Activated naive CD4-positive, alpha-beta T cell treated with anti-CD3 and anti-CD28 coated beads for 36 hours (primary cell): ENCODE measurements at regions not wholly inside any gene's neighbourhood (a gene's known extent, or its start where the extent isn't known, plus 50 kb on each side); places are given as distances from the start of the nearest gene placed in this dataset.

Experiments used
- CTCF ChIA-PET: fragments of 350-600 bp; sonication (Branson Sonifier 250); formaldehyde crosslinking; loops from one replicate; lab custom pipeline; 2021; ENCODE audit warnings: antibody characterized with exemption; lab: Charles Lee
- DNase-seq: peaks from one replicate; pipeline ENCODE4 v3.0.0-alpha.2; 2020
- H3K27ac Mint-ChIP-seq: one replicate; pipeline ENCODE4 v1.8.0; 2021; ENCODE audit warnings: mild to moderate bottlenecking, mixed read lengths
- H3K27me3 Mint-ChIP-seq: one replicate; pipeline ENCODE4 v1.8.0; 2021; ENCODE audit warnings: low read depth, mixed read lengths
- H3K36me3 Mint-ChIP-seq: one replicate; pipeline ENCODE4 v1.8.0; 2021; ENCODE audit warnings: low read depth, mixed read lengths
- H3K4me1 Mint-ChIP-seq: one replicate; pipeline ENCODE4 v1.8.0; 2021; ENCODE audit warnings: low read depth, mixed read lengths
- H3K4me3 Mint-ChIP-seq: one replicate; pipeline ENCODE4 v1.8.0; 2021; ENCODE audit warnings: mild to moderate bottlenecking, moderate library complexity, mixed read lengths
- H3K9me3 Mint-ChIP-seq: one replicate; pipeline ENCODE4 v1.8.0; 2021; ENCODE audit warnings: mixed read lengths
- intact Hi-C: fragments of 100-400 bp; cut with micrococcal nuclease; formaldehyde crosslinking; loops from one replicate; pipeline ENCODE4 v1.15.1; 2023

DNA sequence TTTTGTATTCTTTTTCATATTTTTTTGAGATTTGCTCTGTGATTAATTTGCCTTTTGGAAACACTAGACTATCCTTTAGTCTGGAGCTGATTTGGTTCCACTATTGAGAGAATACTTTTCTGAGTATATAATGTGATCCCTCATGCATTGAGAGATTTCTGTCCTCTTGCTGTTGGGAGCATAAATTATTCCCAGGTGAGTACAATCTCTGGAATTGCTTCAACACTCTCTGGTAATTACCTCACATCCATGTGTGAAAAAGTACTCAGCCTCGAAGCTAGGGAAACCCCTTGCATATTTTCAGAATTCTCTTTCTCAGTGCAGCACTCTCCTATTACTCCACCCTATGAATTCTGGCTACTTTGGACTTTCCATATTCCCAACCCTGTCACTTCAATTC lies 550.0 kb downstream of the RAPGEF2 start:
- peaks cover 10% of the 10 kb centered on the region for H3K9me3 Mint-ChIP-seq
- no peak overlapping the region for H3K27ac Mint-ChIP-seq
- H3K36me3 Mint-ChIP-seq = no peaks in the 10 kb centered on the region
- no peaks in the 10 kb centered on the region for H3K4me1 Mint-ChIP-seq
- no peak for DNase-seq
- CTCF ChIA-PET = no interaction called here
- intact Hi-C loops = no loop called here
- H3K27me3 Mint-ChIP-seq = no peaks in the 10 kb centered on the region
- H3K4me3 Mint-ChIP-seq = no peak overlapping the region

DNA sequence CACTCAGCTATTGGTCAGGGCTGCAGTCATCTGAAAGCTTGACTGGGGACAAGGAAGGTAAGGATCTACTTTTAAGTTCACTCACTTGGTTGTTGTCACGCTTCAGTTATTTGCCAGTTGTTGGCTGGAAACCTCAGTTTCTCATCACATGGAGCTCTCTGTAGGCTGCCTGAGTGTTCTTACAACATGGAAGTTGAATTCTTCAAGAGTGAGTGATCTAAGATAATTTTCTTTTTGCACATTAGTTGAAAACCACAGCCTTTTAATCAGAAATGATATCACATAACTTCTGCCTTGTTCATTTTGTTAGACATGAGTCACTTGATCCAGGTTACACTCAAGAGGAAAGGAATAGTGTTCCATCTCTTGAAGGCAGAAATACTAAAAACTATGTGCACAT lies 552.7 kb downstream of the RAPGEF2 start:
- H3K4me1 Mint-ChIP-seq = no peaks in the 10 kb centered on the region
- no peak overlapping the region for H3K4me3 Mint-ChIP-seq
- H3K27ac Mint-ChIP-seq = no peak overlapping the region
- no peak for DNase-seq
- H3K27me3 Mint-ChIP-seq = no peaks in the 10 kb centered on the region
- no peaks in the 10 kb centered on the region for H3K36me3 Mint-ChIP-seq
- CTCF ChIA-PET = no interaction called here
- intact Hi-C loops = no loop called here
- peaks cover 2% of the 10 kb centered on the region for H3K9me3 Mint-ChIP-seq

DNA sequence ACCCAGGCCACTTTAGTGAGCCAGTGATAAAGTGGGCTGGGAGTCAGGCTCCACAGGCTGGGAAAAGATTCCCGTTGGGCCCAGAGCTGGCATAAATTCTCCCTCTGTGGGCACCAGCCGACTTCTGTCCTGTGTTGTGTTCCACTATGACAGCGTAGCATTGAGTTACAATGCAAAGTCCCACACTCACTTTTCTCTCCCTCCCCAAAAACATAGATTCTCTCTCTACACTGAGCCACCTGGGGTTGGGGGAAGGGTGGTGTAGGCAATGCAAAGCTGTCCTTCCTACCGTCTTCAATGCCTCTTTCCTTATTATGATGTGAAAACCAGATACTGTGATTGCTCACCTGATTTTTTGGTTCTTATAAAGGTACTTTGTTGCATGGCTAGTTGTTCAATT lies 566.2 kb downstream of the RAPGEF2 start:
- CTCF ChIA-PET = no interaction called here
- Mint-ChIP-seq H3K36me3 (no peaks in the 10 kb centered on the region), H3K9me3 (no peaks in the 10 kb centered on the region), H3K4me1 (no peaks in the 10 kb centered on the region), H3K27me3 (no peaks in the 10 kb centered on the region), H3K4me3 (no peak overlapping the region), H3K27ac (no peak overlapping the region)
- DNase-seq = no peak
- intact Hi-C loops = no loop called here

DNA sequence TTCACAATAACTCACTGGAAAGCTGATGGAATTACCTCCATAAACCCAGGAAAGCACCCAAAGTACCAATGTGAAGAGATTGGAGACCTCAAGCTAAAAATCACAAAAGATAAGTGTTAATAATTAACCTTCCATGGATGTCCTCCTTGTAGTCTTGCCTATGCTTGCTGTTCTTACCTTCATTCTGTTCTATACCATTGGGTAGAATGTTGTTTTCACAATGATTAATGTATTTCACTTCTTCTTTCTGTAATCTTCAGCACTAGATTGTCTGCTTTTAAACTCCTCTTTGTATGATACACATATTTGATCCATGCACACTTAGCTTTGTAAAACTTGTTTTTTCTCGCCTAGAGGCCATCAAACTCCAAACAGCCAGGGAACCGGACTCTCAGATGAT lies 570.3 kb downstream of the RAPGEF2 start:
- no peaks in the 10 kb centered on the region for H3K36me3 Mint-ChIP-seq
- no peak overlapping the region for H3K27ac Mint-ChIP-seq
- no peaks in the 10 kb centered on the region for H3K9me3 Mint-ChIP-seq
- intact Hi-C loops = no loop called here
- no peak overlapping the region for H3K4me3 Mint-ChIP-seq
- no peaks in the 10 kb centered on the region for H3K27me3 Mint-ChIP-seq
- no peak for DNase-seq
- H3K4me1 Mint-ChIP-seq = no peaks in the 10 kb centered on the region
- CTCF ChIA-PET = interaction anchor here (0.5 to 0.6 kb wide), 2 partner anchors 40 to 667 kb away, joined by 3 read pairs; no protein-coding TSS in a partner anchor

DNA sequence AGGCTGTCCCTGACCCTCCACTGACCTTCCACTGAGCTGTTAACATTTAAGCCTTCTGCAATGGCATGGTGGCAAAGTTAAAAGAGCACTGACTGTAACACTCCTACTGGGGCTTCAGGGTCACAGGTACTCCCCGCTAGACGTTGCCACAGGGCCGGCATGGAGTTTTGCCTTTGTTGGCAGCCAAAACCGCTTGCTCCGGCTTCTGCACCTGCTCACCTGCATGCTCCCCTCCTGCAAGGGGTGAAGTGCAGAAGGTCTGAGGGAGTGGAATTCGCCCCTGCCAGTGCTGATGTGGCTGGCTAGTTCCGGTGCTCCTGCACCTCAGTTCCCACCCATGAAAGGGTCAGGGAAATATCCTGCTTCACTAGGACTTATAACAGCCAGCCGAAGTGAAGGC lies 571.4 kb downstream of the RAPGEF2 start:
- no peak overlapping the region for H3K27ac Mint-ChIP-seq
- no peak for DNase-seq
- H3K4me1 Mint-ChIP-seq = no peaks in the 10 kb centered on the region
- no peaks in the 10 kb centered on the region for H3K9me3 Mint-ChIP-seq
- no peaks in the 10 kb centered on the region for H3K36me3 Mint-ChIP-seq
- no peak overlapping the region for H3K4me3 Mint-ChIP-seq
- intact Hi-C loops = no loop called here
- CTCF ChIA-PET = no interaction called here
- no peaks in the 10 kb centered on the region for H3K27me3 Mint-ChIP-seq

DNA sequence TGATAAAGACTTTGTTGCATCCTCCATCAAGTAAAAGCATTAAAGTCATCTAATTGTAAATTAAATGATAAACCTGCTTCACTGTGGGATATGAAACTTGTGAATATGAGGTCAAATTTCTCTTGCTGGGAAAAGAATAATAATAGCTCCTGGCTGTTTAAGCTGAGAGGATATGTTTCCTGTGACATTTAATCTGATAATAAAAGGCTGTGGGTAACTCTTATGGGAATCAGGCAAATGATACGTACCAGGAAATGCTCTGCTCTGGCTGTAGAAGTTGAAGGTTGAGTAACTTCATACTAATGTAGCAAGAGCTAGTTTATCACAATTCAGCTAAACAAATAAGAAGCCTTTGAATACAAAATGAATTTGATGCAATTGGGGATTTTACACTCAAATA lies 574.6 kb downstream of the RAPGEF2 start:
- Mint-ChIP-seq H3K4me3 (no peak overlapping the region), H3K27me3 (no peaks in the 10 kb centered on the region)
- intact Hi-C loops = no loop called here

DNA sequence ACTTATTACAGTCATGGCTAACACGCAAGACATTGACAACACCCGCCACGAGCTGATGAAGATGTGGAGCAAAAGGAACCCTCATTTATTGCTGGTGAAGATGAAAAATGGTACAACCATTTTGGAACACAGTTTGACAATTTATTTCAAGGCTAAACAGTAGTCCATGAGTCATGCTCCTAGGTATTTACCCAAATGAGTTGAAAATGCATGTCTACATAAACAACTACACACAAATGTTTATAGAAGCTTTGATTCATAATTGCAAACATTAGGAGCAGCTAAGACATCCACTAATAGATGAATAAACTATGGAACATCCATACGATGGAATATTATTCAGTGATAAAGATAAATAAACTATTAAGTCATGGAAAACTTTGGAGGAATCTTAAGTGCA lies 580.1 kb downstream of the RAPGEF2 start:
- no peaks in the 10 kb centered on the region for H3K4me1 Mint-ChIP-seq
- intact Hi-C loops = no loop called here
- no peak overlapping the region for H3K27ac Mint-ChIP-seq
- no peaks in the 10 kb centered on the region for H3K27me3 Mint-ChIP-seq
- H3K36me3 Mint-ChIP-seq = no peaks in the 10 kb centered on the region
- peaks cover 5% of the 10 kb centered on the region for H3K9me3 Mint-ChIP-seq
- no peak for DNase-seq
- CTCF ChIA-PET = no interaction called here
- H3K4me3 Mint-ChIP-seq = no peak overlapping the region

More for the DNA sequence above, 574.6 kb downstream of the RAPGEF2 start:
- CTCF ChIA-PET = interaction anchor here (0.6 kb wide), 1 partner anchor 52 kb away, joined by 3 read pairs; no protein-coding TSS in a partner anchor
- Mint-ChIP-seq H3K36me3 (no peaks in the 10 kb centered on the region), H3K27ac (no peak overlapping the region), H3K4me1 (no peaks in the 10 kb centered on the region), H3K9me3 (peaks cover 2% of the 10 kb centered on the region)
- DNase-seq = no peak

DNA sequence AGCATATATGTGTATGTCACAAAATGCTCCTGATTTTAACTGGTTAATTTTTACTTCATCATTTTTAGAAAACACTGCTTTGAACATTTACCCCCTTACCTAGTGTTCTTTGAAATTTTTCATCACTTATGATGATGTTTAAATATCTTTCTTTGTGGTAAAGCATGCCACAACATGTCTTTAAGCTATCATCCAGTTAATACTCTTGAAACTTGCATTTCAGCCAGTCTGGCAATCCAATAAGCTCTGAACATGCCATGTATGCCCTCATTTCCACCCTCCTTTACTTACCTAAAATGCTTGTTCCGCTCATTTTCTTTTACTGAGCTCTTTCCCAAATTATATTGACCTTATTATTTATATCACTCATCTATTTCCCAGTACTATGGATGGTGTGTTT lies 581.2 kb downstream of the RAPGEF2 start:
- CTCF ChIA-PET = no interaction called here
- Mint-ChIP-seq H3K36me3 (no peaks in the 10 kb centered on the region), H3K27ac (no peak overlapping the region), H3K9me3 (peaks cover 6% of the 10 kb centered on the region), H3K4me3 (no peak overlapping the region), H3K27me3 (no peaks in the 10 kb centered on the region), H3K4me1 (no peaks in the 10 kb centered on the region)
- intact Hi-C loops = no loop called here
- DNase-seq = no peak

DNA sequence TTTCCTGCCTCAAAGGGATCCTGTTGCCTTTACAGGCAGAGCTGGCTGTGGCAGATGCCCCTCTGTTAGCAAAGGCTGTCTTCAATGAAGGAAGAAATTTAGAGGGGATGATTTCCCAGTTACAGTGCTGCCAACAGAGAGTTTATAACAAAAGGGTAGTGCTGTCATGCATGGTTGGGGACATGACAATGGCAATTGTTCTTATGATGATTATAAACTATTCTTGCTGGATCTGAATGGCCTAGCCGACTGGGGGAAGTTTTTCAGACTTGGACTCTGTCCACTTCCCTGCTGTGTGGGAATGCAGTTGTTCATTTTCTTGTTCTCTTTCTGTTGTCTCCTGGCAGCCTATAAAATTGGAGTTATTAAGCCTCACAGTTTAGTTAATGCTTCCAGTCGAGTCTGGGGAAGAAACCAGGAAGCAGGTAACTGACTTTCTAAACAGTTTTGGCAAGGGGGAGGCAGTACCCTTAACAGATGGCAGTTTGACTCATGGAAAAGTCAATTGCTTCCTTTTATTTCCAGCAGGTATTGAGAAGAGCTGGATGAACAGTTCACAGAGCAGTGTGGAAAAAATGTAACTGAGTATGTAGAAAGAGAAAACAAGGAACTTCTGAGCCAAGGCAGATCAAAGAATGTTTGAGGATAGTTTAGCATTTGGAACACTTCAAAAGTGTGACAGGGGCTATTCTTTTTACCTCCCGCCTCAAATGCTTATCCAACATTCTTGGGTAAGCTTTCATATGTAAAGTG lies 582.6 kb downstream of the RAPGEF2 start:
- no peak overlapping the region for H3K4me3 Mint-ChIP-seq
- no peak overlapping the region for H3K27ac Mint-ChIP-seq
- intact Hi-C loops = no loop called here

DNA sequence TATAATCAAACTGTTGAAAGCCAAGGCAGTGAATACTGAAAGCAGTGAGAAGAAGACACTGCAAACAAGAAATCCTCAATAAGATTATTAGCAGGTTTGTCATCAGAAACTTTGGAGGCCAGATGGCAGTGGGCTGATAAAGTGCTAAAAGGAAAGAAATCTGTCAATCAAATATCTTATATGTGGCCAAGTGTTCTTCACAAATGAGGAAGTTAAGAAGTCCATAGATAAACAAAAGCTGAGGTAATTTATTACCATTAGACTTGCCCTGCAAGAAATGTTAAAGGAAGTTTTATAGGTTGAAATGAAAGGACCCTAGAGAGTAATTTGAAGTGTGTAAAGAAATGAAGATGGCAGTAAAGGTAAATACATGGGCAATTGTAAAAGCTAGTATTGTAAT lies 586.6 kb downstream of the RAPGEF2 start:
- H3K27ac Mint-ChIP-seq = no peak overlapping the region

More for the DNA sequence above, 582.6 kb downstream of the RAPGEF2 start:
- CTCF ChIA-PET = no interaction called here
- Mint-ChIP-seq H3K9me3 (peaks cover 5% of the 10 kb centered on the region), H3K27me3 (no peaks in the 10 kb centered on the region), H3K4me1 (no peaks in the 10 kb centered on the region), H3K36me3 (no peaks in the 10 kb centered on the region)
- no peak for DNase-seq

DNA sequence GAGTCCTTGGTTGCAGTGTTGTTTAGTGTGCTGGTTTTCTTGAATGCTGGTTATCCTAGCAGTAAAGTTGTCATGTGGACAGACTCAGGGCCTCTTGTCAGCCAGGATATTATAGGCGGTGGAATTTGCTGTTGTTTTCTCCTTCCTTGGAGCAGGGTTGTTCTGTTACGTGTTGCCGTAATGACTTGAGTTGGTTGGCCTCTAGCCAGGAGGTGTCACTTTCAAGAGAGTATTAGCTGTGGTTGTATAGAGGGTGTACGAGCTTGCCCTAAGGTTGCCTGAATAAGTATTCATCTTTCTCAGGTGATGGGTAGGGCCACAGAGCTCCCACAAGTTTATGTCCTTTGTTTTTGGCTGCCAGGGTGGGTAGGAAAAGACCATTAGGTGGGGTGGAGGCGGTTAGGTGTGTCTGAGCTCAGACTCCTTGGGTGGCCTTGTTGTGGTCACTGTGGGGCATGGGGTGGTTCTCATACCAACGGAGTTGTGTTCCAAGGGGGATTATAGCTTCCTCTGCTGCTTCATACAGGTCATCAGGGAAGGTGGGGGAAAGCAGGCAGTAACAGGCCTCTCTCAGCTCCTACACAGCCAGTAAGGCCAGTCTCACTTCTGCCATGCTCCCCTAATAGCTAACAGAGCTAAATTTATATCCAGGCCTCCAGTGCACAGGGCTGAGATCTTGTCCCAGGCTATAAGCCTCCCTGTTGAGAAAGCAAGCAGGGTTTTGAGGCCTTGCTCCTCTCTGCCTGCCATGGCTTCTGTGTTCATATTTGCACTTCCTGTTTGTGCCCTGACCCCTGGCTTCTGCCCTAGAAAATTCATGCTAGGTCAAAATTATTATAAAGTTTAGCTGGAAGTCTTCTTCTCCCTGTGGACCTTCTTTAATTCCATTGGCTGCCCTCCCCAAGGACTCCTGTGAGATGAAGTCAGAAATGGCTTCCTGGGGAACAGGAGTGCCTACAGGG lies 594.7 kb downstream of the RAPGEF2 start:
- DNase-seq = no peak
- no peak overlapping the region for H3K27ac Mint-ChIP-seq
- no peak overlapping the region for H3K4me3 Mint-ChIP-seq
- intact Hi-C loops = no loop called here
- no peaks in the 10 kb centered on the region for H3K27me3 Mint-ChIP-seq
- CTCF ChIA-PET = interaction anchor here (0.6 kb wide), 1 partner anchor 1478 kb away, joined by 3 read pairs; no protein-coding TSS in a partner anchor
- peaks cover 5% of the 10 kb centered on the region for H3K9me3 Mint-ChIP-seq
- no peaks in the 10 kb centered on the region for H3K36me3 Mint-ChIP-seq
- no peaks in the 10 kb centered on the region for H3K4me1 Mint-ChIP-seq

More for the DNA sequence above, 586.6 kb downstream of the RAPGEF2 start:
- no peaks in the 10 kb centered on the region for H3K4me1 Mint-ChIP-seq
- CTCF ChIA-PET = no interaction called here
- no peak overlapping the region for H3K4me3 Mint-ChIP-seq
- H3K27me3 Mint-ChIP-seq = no peaks in the 10 kb centered on the region
- H3K36me3 Mint-ChIP-seq = no peaks in the 10 kb centered on the region
- intact Hi-C loops = no loop called here
- peaks cover 15% of the 10 kb centered on the region for H3K9me3 Mint-ChIP-seq
- DNase-seq = no peak

DNA sequence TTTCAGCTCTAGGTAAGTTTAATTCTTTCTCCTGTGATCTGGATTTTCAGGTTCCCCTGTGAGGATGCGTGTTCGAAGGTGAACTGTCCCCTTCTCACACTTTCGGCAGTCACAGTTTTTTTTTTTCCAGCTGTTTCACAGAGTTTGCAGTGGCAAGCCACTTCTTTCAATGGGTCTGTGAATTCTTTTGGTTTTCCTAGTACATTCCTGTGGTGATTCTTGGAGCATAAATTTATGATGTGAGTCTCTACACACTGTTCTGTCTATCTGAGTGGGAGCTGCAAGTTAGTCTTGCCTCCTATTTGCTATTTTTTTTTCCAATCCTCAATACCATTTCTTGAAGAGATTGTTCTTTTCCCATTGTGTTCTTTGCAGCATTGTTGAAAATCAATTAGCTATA lies 595.5 kb downstream of the RAPGEF2 start:
- peaks cover 4% of the 10 kb centered on the region for H3K9me3 Mint-ChIP-seq
- no peak for DNase-seq
- H3K4me3 Mint-ChIP-seq = no peak overlapping the region
- no peak overlapping the region for H3K27ac Mint-ChIP-seq
- H3K4me1 Mint-ChIP-seq = no peaks in the 10 kb centered on the region
- no peaks in the 10 kb centered on the region for H3K36me3 Mint-ChIP-seq
- no peaks in the 10 kb centered on the region for H3K27me3 Mint-ChIP-seq
- intact Hi-C loops = no loop called here
- CTCF ChIA-PET = no interaction called here
